ENCODE measurements at regions not wholly inside any gene's neighbourhood (a gene's known extent, or its start where the extent isn't known, plus 50 kb on each side); places are given as distances from the start of the nearest gene placed in this dataset.
"Not testable (repeated sequence)": the region's sequence is repeated elsewhere in the genome, so short reads cannot be mapped to it uniquely, and the experiment has no call there.

DNA sequence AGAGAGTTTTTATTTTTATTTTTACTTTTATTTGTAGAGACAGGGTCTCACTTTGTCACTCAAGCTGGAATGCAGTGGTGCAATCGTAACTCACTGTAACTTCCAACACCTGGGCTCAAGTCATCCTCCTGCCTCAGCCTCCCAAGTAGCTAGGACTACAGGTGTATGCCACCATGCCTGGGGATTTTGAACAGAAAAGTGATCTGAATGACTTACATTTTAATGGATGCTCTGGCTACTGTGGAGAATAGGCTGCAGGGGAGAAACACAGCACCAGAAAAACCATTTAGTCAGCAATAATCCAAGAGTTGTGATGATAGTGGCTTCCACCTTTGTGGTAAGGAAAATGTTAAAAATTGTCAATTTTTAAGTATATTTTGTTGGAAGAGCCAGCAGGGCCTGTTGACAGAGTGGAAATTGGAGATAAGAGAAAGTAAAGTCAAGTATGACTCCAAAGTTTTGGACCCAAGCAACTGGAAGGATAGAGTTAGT is 106.0 kb upstream of the LOC128125822 start:
- Mint-ChIP-seq H3K36me3 (no peaks in the 10 kb centered on the region), H3K4me1 (no peaks in the 10 kb centered on the region), H3K4me3 (no peak overlapping the region), H3K27me3 (peaks cover under 1 to 2% of the 10 kb centered on the region in 2 donors), H3K27ac (no peak overlapping the region), H3K9me3 (no peaks in the 10 kb centered on the region)
- Histone ChIP-seq H3K36me3 (ENCODE audit: insufficient read depth, low read length) (no peaks in the 10 kb centered on the region), H3K27ac (ENCODE audit: low read depth, low read length) (no peak overlapping the region), H3K27me3 (ENCODE audit: insufficient read depth, low read length) (no peaks in the 10 kb centered on the region), H3K4me1 (ENCODE audit: insufficient read depth, low read length) (no peaks in the 10 kb centered on the region), H3K4me3 (ENCODE audit: low read length in 2 of 2) (no peak overlapping the region), H3K9me3 (ENCODE audit: control insufficient read depth in 1 of 2, low read length in 2 of 2) (no peaks in the 10 kb centered on the region)
- no peak for DNase-seq
- intact Hi-C loops (cut with micrococcal nuclease), result no loop called here
- POLR2A ChIA-PET (ENCODE audit: partially characterized antibody), result no interaction called here
- CTCF ChIA-PET (ENCODE audit: partially characterized antibody), result no interaction called here

DNA sequence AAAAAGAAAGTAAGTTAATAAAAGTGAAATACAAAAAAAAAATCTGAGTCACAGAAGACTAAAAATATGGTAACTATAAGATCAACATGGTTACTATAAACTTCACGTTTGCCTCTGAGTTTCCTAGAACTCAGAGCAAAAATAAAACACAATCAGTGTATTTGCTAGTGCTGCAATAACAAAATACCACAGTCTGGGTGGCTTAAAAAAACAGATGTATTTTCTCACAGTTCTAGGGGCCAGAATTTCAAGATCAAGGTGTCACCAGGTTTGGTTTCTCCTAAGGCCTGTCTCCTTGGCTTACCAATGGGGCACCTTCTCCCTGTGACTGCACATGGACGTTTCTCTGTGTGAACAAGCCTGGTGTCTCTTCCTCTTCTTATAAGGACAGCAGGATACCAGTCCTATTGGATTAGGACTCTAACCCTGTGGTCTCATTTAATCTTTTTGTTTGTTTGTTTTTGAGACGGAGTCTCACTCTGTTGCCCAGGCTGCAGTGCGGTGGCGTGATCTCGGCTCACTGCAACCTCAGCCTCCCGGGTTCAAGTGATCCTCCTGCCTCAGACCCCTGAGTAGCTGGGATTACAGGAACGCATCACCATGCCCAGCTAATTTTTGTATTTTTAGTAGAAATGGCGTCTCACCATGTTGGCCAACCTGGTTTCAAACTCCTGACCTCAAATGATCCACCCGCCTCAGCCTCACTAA is 104.9 kb upstream of the LOC128125822 start:
- no peak overlapping the region for H3K27ac ChIP-seq (ENCODE audit: low read depth, low read length)

DNA sequence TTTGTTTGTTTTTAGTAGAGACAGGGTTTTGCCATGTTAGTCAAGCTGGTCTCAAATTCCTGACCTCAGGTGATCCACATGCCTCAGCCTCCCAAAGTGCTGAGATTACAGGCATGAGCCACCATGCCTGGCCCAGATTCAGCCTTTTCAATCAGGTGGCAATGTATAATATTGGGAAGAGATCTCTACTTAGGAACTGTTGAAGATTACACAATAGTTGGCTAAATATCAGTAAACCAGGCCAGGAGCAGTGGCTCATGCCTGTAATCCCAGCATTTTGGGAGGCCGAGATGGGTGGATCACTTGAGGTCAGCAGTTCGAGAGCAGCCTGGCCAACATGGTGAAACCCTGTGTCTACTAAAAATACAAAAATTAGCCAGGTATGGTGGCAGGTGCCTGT is 101.1 kb upstream of the LOC128125822 start:
- H3K9me3 Mint-ChIP-seq; H3K27ac ChIP-seq (ENCODE audit: low read depth, low read length); DNase-seq; intact Hi-C loops (cut with micrococcal nuclease); H3K9me3 ChIP-seq (ENCODE audit: control insufficient read depth in 1 of 2, low read length in 2 of 2); CTCF ChIA-PET (ENCODE audit: partially characterized antibody); H3K27me3 ChIP-seq (ENCODE audit: insufficient read depth, low read length); H3K4me1 Mint-ChIP-seq; H3K27me3 Mint-ChIP-seq; H3K36me3 Mint-ChIP-seq; H3K4me3 ChIP-seq (ENCODE audit: low read length in 2 of 2); POLR2A ChIA-PET (ENCODE audit: partially characterized antibody); H3K27ac Mint-ChIP-seq; H3K36me3 ChIP-seq (ENCODE audit: insufficient read depth, low read length); H3K4me3 Mint-ChIP-seq; H3K4me1 ChIP-seq (ENCODE audit: insufficient read depth, low read length): not testable (repeated sequence)

More for the DNA sequence above, 104.9 kb upstream of the LOC128125822 start:
- no peaks in the 10 kb centered on the region for H3K4me1 Mint-ChIP-seq
- Histone ChIP-seq H3K4me3 (ENCODE audit: low read length in 2 of 2) (no peak overlapping the region), H3K27me3 (ENCODE audit: insufficient read depth, low read length) (no peaks in the 10 kb centered on the region), H3K9me3 (ENCODE audit: control insufficient read depth in 1 of 2, low read length in 2 of 2) (no peaks in the 10 kb centered on the region), H3K4me1 (ENCODE audit: insufficient read depth, low read length) (no peaks in the 10 kb centered on the region), H3K36me3 (ENCODE audit: insufficient read depth, low read length) (no peaks in the 10 kb centered on the region)
- DNase-seq, result no peak
- no peaks in the 10 kb centered on the region for H3K36me3 Mint-ChIP-seq
- H3K27me3 Mint-ChIP-seq, result peaks cover 2% of the 10 kb centered on the region in 2 donors
- H3K9me3 Mint-ChIP-seq, result peaks cover 0 to 5% (median 0%) of the 10 kb centered on the region in 8 donors
- no peak overlapping the region for H3K4me3 Mint-ChIP-seq
- H3K27ac Mint-ChIP-seq, result no peak overlapping the region
- intact Hi-C loops (cut with micrococcal nuclease), result no loop called here
- ChIA-PET CTCF (ENCODE audit: partially characterized antibody) (no interaction called here), POLR2A (ENCODE audit: partially characterized antibody) (no interaction called here)

DNA sequence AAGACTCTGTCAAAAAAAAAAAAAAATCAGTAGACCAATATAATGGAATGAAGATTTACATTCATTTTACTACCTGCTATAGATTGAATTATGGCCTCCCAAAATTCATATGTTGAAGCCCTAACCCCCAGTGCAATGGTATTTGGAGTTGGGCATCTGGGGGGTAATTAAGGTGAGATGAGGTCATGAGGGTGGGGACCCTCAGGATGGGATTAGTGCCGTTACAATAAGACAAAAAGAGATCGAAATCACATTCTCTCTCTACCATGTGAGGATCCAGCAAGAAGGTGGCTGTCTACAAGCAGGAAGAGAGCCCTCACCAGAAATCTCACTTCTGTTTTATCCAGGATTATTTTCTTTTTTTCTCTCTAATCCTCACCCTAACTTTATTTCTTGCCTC is 100.6 kb upstream of the LOC128125822 start:
- intact Hi-C loops (cut with micrococcal nuclease), result no loop called here
- no peaks in the 10 kb centered on the region for H3K9me3 ChIP-seq (ENCODE audit: control insufficient read depth in 1 of 2, low read length in 2 of 2)
- Mint-ChIP-seq H3K4me3 (no peak overlapping the region), H3K27me3 (peaks cover 2% of the 10 kb centered on the region in 2 donors), H3K4me1 (peaks cover 0 to 2% (median 0%) of the 10 kb centered on the region in 4 donors), H3K9me3 (peaks cover 0 to 5% (median 0%) of the 10 kb centered on the region in 8 donors), H3K27ac (no peak overlapping the region), H3K36me3 (no peaks in the 10 kb centered on the region)
- no peaks in the 10 kb centered on the region for H3K36me3 ChIP-seq (ENCODE audit: insufficient read depth, low read length)
- POLR2A ChIA-PET (ENCODE audit: partially characterized antibody), result no interaction called here
- H3K27me3 ChIP-seq (ENCODE audit: insufficient read depth, low read length), result no peaks in the 10 kb centered on the region
- H3K27ac ChIP-seq (ENCODE audit: low read depth, low read length), result no peak overlapping the region
- H3K4me1 ChIP-seq (ENCODE audit: insufficient read depth, low read length), result no peaks in the 10 kb centered on the region
- no peak for DNase-seq
- CTCF ChIA-PET (ENCODE audit: partially characterized antibody), result no interaction called here
- no peak overlapping the region for H3K4me3 ChIP-seq (ENCODE audit: low read length in 2 of 2)

DNA sequence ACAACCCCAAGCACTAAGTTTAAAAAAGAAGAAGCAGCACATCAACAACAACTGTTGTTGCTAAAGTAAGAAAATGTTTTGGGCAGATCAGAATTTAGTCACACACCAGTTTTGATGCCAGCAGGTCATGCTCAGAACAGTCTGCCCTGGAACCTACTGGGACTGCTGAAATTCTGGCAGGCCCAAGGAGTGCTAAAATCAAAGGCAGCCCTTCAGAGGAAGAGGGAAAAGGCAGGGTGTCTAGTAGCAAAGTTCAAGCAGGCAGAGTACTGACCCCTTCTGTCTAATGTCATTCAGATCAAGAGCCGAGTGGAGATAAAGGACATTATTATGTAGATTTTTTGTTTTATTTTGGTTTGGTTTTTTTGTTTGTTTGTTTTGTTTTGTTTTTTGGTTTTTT is 96.6 kb upstream of the LOC128125822 start:
- Histone ChIP-seq H3K4me3 (ENCODE audit: low read length in 2 of 2) (no peak overlapping the region), H3K27me3 (ENCODE audit: insufficient read depth, low read length) (no peaks in the 10 kb centered on the region), H3K9me3 (ENCODE audit: control insufficient read depth in 1 of 2, low read length in 2 of 2) (no peaks in the 10 kb centered on the region), H3K36me3 (ENCODE audit: insufficient read depth, low read length) (no peaks in the 10 kb centered on the region), H3K4me1 (ENCODE audit: insufficient read depth, low read length) (no peaks in the 10 kb centered on the region), H3K27ac (ENCODE audit: low read depth, low read length) (no peak overlapping the region)
- intact Hi-C loops (cut with micrococcal nuclease), result no loop called here
- Mint-ChIP-seq H3K27ac (no peak overlapping the region), H3K4me3 (no peak overlapping the region), H3K4me1 (peaks cover 0 to 2% (median 0%) of the 10 kb centered on the region in 4 donors), H3K36me3 (no peaks in the 10 kb centered on the region), H3K9me3 (peaks cover 0 to 5% (median 0%) of the 10 kb centered on the region in 8 donors), H3K27me3 (peaks cover 2 to 4% of the 10 kb centered on the region in 2 donors)
- DNase-seq, result no peak
- POLR2A ChIA-PET (ENCODE audit: partially characterized antibody), result no interaction called here
- CTCF ChIA-PET (ENCODE audit: partially characterized antibody), result no interaction called here

DNA sequence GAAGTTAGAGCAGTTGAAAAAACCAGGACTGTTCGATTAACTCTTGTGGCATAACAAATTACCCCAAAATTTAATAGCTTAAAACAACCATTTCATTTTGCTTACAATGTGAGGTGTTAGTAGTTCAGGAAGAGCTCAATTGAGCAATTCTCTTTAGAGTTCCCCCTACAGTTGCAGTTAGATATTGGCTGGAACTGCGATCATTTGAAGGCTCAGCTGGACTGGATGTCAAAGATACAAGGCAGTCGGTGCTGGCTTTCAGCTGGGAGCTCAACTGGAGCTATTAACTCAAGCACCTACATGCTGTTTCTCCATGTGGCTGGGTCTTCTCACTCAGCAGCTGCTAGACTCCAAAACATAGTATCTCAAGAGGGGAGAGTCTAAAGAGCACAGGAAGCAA is 96.0 kb upstream of the LOC128125822 start:
- H3K9me3 Mint-ChIP-seq, result peaks cover 0 to 5% (median 0%) of the 10 kb centered on the region in 8 donors
- no peak for DNase-seq
- H3K27me3 Mint-ChIP-seq, result peaks cover 2 to 4% of the 10 kb centered on the region in 2 donors
- POLR2A ChIA-PET (ENCODE audit: partially characterized antibody), result no interaction called here
- H3K27ac Mint-ChIP-seq, result peak overlapping the region in 1 of 7 donors; percentile 3
- no peaks in the 10 kb centered on the region for H3K9me3 ChIP-seq (ENCODE audit: control insufficient read depth in 1 of 2, low read length in 2 of 2)
- no peak overlapping the region for H3K4me3 Mint-ChIP-seq
- CTCF ChIA-PET (ENCODE audit: partially characterized antibody), result no interaction called here
- no peak overlapping the region for H3K4me3 ChIP-seq (ENCODE audit: low read length in 2 of 2)
- no peaks in the 10 kb centered on the region for H3K36me3 Mint-ChIP-seq
- H3K27ac ChIP-seq (ENCODE audit: low read depth, low read length), result no peak overlapping the region
- H3K4me1 ChIP-seq (ENCODE audit: insufficient read depth, low read length), result no peaks in the 10 kb centered on the region
- intact Hi-C loops (cut with micrococcal nuclease), result no loop called here
- H3K36me3 ChIP-seq (ENCODE audit: insufficient read depth, low read length), result no peaks in the 10 kb centered on the region
- H3K4me1 Mint-ChIP-seq, result peaks cover 0 to 2% (median 0%) of the 10 kb centered on the region in 4 donors
- H3K27me3 ChIP-seq (ENCODE audit: insufficient read depth, low read length), result no peaks in the 10 kb centered on the region

DNA sequence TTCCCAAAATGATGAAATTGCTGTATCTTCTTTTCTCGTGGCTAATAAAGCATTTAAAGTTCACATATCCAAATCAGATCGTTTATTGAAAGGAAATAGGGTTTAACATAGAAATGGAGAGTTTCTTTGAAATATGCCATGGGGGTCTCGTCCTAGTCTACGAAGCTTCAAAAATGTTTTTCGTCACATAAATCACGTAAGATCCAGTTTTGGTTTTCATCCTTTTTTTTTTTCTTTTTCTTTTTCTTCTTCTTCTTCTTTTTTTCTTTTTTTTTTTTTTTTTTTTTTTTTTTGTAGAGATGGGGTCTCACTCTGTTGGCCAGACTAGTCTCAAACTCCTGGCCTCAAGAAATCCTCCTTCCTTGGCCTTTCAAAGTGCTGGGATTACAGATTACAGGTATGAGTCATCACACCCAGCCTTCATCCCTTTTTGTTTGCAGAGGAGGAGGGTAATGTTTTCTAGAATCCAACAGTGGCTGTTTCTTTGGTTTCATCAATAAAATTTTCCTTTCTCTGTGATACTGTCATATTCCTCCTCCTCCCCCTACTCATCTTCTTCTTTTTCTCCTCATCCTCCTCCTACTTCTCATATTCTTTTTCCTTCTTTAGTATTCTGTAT is 94.7 kb upstream of the LOC128125822 start:
- Mint-ChIP-seq H3K36me3 (no peaks in the 10 kb centered on the region), H3K27ac (no peak overlapping the region), H3K27me3 (peaks cover 0 to 6% of the 10 kb centered on the region in 2 donors), H3K4me1 (peaks cover 0 to 2% (median 0%) of the 10 kb centered on the region in 4 donors), H3K4me3 (no peak overlapping the region), H3K9me3 (no peaks in the 10 kb centered on the region)
- H3K27me3 ChIP-seq (ENCODE audit: insufficient read depth, low read length), result no peaks in the 10 kb centered on the region
- no peaks in the 10 kb centered on the region for H3K36me3 ChIP-seq (ENCODE audit: insufficient read depth, low read length)
- CTCF ChIA-PET (ENCODE audit: partially characterized antibody), result interaction anchor here (0.8 kb wide), 1 partner anchor 135 kb away, joined by 3 read pairs; no protein-coding TSS in a partner anchor
- H3K9me3 ChIP-seq (ENCODE audit: control insufficient read depth in 1 of 2, low read length in 2 of 2), result no peaks in the 10 kb centered on the region
- no peaks in the 10 kb centered on the region for H3K4me1 ChIP-seq (ENCODE audit: insufficient read depth, low read length)
- intact Hi-C loops (cut with micrococcal nuclease), result no loop called here
- POLR2A ChIA-PET (ENCODE audit: partially characterized antibody), result no interaction called here
- no peak for DNase-seq
- H3K4me3 ChIP-seq (ENCODE audit: low read length in 2 of 2), result no peak overlapping the region
- H3K27ac ChIP-seq (ENCODE audit: low read depth, low read length), result no peak overlapping the region
